Panc1 (cell line): ENCODE measurements at regions not wholly inside any gene's neighbourhood (a gene's known extent, or its start where the extent isn't known, plus 50 kb on each side); places are given as distances from the start of the nearest gene placed in this dataset.

ENCODE experiments used
- ATAC-seq: fragments of 200-7000 bp; cut with Tn5 transposase; 2 replicates; pipeline ENCODE4 v1.9.1; 2020; ENCODE audit warnings: mild to moderate bottlenecking, moderate library complexity
- BruUV-seq: library from RNA; stranded (reverse); fragments of 400-500 nt; replicated peaks from 2 replicates; lab custom pipeline; 2021; lab: Mats Ljungman, UMichigan
- CTCF ChIA-PET: fragments of 300-600 bp; sonication (Branson Sonifier 250); formaldehyde crosslinking; loops from one replicate; lab custom pipeline; 2022; ENCODE audit warnings: antibody characterized with exemption; lab: Charles Lee
- POLR2A ChIA-PET: fragments of 300-600 bp; sonication (Branson Sonifier 250); formaldehyde crosslinking; loops from one replicate; lab custom pipeline; 2022; ENCODE audit warnings: antibody characterized with exemption; lab: Charles Lee
- DNase-seq: peaks from one replicate; pipeline ENCODE4 v3.0.0-alpha.2; 2010; ENCODE audit warnings: low read depth, low spot score
- H3K27ac ChIP-seq: 2 replicates; pipeline ENCODE4 v1.5.1; 2011; ENCODE audit warnings: mild to moderate bottlenecking, low read length, inconsistent platforms
- H3K27me3 ChIP-seq: fragments of 200-500 bp; sonication (Bioruptor generic); 2 replicates; pipeline ENCODE4 v1.6.0; 2014; ENCODE audit warnings: low read length, inconsistent platforms; ENCODE audit not compliant: control insufficient read depth, insufficient read depth
- H3K36me3 ChIP-seq: fragments of 200-500 bp; sonication (Bioruptor generic); 2 replicates; pipeline ENCODE4 v1.5.1; 2014; ENCODE audit warnings: inconsistent platforms, mild to moderate bottlenecking, low read length, moderate library complexity; ENCODE audit not compliant: control insufficient read depth, insufficient read depth
- H3K4me1 ChIP-seq: 2 replicates; pipeline ENCODE4 v1.5.1; 2011; ENCODE audit warnings: inconsistent platforms, mild to moderate bottlenecking, low read length, moderate library complexity; ENCODE audit not compliant: control insufficient read depth, insufficient read depth
- H3K4me3 ChIP-seq, 2 experiments: 2 replicates each; pipeline ENCODE4 v1.5.1; 2011 to 2012; ENCODE audit warnings: low read depth in 2 of 2, low read length in 2 of 2, mild to moderate bottlenecking in 2 of 2, inconsistent platforms in 1 of 2, moderate library complexity in 1 of 2
- H3K9me3 ChIP-seq: fragments of 200-500 bp; sonication (Bioruptor generic); 2 replicates; pipeline ENCODE4 v1.5.1; 2014; ENCODE audit warnings: low read depth, mild to moderate bottlenecking, inconsistent platforms, low read length, moderate library complexity; ENCODE audit not compliant: control insufficient read depth, insufficient read depth
- CTCF ChIP-seq: fragments of 450-650 bp; IDR thresholded peaks from 2 replicates; pipeline ENCODE4 v1.5.1; 2017; ENCODE audit warnings: mild to moderate bottlenecking
- POLR2AphosphoS5 ChIP-seq: IDR thresholded peaks from 2 replicates; pipeline ENCODE4 v1.6.1; 2012; ENCODE audit warnings: mild to moderate bottlenecking, low read depth, low read length, moderate library complexity
- REST ChIP-seq, 2 experiments: IDR thresholded peaks; 2 replicates each; pipeline ENCODE4 v1.6.1; 2011 to 2012; ENCODE audit warnings: low read depth in 2 of 2, control low read depth in 1 of 2, low read length in 1 of 2, mild to moderate bottlenecking in 1 of 2, moderate library complexity in 1 of 2; ENCODE audit not compliant: insufficient read depth in 1 of 2
- SIN3A ChIP-seq: IDR thresholded peaks from 2 replicates; pipeline ENCODE4 v1.6.1; 2012; ENCODE audit warnings: low read depth, mild to moderate bottlenecking, low read length, moderate library complexity, borderline replicate concordance; ENCODE audit not compliant: insufficient read depth
- TCF7L2 ChIP-seq: IDR thresholded peaks from 2 replicates; pipeline ENCODE4 v1.6.1; 2011; ENCODE audit warnings: mild to moderate bottlenecking, low read depth, low read length, inconsistent platforms
- in situ Hi-C: cut with HindIII; loops from 2 replicates; pipeline ENCODE4 v1.10.0; 2016; ENCODE audit warnings: low sequenced_read_pairs, low pct_unique_long_range_greater_than_20kb
- intact Hi-C: fragments of 100-400 bp; cut with micrococcal nuclease; formaldehyde crosslinking; loops from one replicate; pipeline ENCODE4 v1.10.0; 2022; ENCODE audit not compliant: unreplicated experiment

- Histone ChIP-seq H3K36me3 (no peaks in the 10 kb centered on the region), H3K27ac (no peak overlapping the region), H3K4me1 (no peaks in the 10 kb centered on the region), H3K27me3 (no peaks in the 10 kb centered on the region), H3K4me3 (no peak overlapping the region), H3K9me3 (no peaks in the 10 kb centered on the region)
- no TSS peak for BruUV-seq
- intact Hi-C loops, result no loop called here
- in situ Hi-C loops, result no loop called here
- ChIA-PET POLR2A (no interaction called here), CTCF (no interaction called here)
- ATAC-seq (no peak), DNase-seq (no peak)
- TF ChIP-seq CTCF, result no peak
Measured at GRCh38 chr1:221276896-221277409, 397.7 kb downstream of the HLX start.

- TF ChIP-seq REST (IDR thresholded peaks at IDR 0.05; ENCODE audit: insufficient read depth in 1 of 2, low read depth in 2 of 2, low read length in 1 of 2), result no peak
- no peak for TF ChIP-seq CTCF
- TF ChIP-seq POLR2AphosphoS5, result no peak
- no peak for TF ChIP-seq TCF7L2
- H3K36me3 ChIP-seq, result no peaks in the 10 kb centered on the region
- in situ Hi-C loops (no loop called here), intact Hi-C loops (no loop called here)
- H3K4me3 ChIP-seq, result no peak overlapping the region
- H3K9me3 ChIP-seq, result no peaks in the 10 kb centered on the region
- H3K4me1 ChIP-seq, result no peaks in the 10 kb centered on the region
- CTCF ChIA-PET, result no interaction called here
- no TSS peak for BruUV-seq
- H3K27me3 ChIP-seq, result no peaks in the 10 kb centered on the region
- H3K27ac ChIP-seq, result no peak overlapping the region
- ATAC-seq (no peak), DNase-seq (no peak)
- POLR2A ChIA-PET, result no interaction called here
Measured at GRCh38 chr1:221279146-221279545, 399.9 kb downstream of the HLX start.

GRCh38 chr1:221283532-221283931 is 404.3 kb downstream of the HLX start:
- ATAC-seq (no peak), DNase-seq (no peak)
- H3K36me3 ChIP-seq, result no peaks in the 10 kb centered on the region
- in situ Hi-C loops (no loop called here), intact Hi-C loops (no loop called here)
- no TSS peak for BruUV-seq
- no peaks in the 10 kb centered on the region for H3K27me3 ChIP-seq
- ChIA-PET CTCF (no interaction called here), POLR2A (no interaction called here)
- TF ChIP-seq POLR2AphosphoS5 (no peak), TCF7L2 (no peak), REST (IDR thresholded peaks at IDR 0.05; ENCODE audit: insufficient read depth in 1 of 2, low read depth in 2 of 2, low read length in 1 of 2) (no peak), SIN3A (no peak), CTCF (no peak)
- H3K27ac ChIP-seq, result no peak overlapping the region
- no peak overlapping the region for H3K4me3 ChIP-seq
- H3K4me1 ChIP-seq, result no peaks in the 10 kb centered on the region
- H3K9me3 ChIP-seq, result no peaks in the 10 kb centered on the region
